K562 (cell line): ENCODE measurements at regions not wholly inside any gene's neighbourhood (a gene's known extent, or its start where the extent isn't known, plus 50 kb on each side); places are given as distances from the start of the nearest gene placed in this dataset.

Experiments used
- DACH1 ChIP-seq: fragments of 450-650 bp; IDR thresholded peaks from 2 replicates; pipeline ENCODE4 v1.6.1; 2018; ENCODE audit not compliant: partially characterized antibody
- ETV5 ChIP-seq: sonication (generic); formaldehyde crosslinking; IDR thresholded peaks from 2 replicates; pipeline ENCODE4 v1.4.0; 2020; ENCODE audit warnings: low read depth, mild to moderate bottlenecking, missing genetic modification reagents
- HMG20A ChIP-seq: fragments of 450-650 bp; formaldehyde crosslinking; conservative IDR thresholded peaks from 2 replicates; pipeline ENCODE4 v1.4.0; 2020; ENCODE audit warnings: mild to moderate bottlenecking, mixed read lengths
- RNF2 ChIP-seq: sonication (generic); IDR thresholded peaks from 2 replicates; pipeline ENCODE4 v1.6.1; 2016
- STAT5B ChIP-seq: fragments of 250-450 bp; sonication (Bioruptor Pico); IDR thresholded peaks from 2 replicates; pipeline ENCODE4 v1.8.0; 2021; ENCODE audit warnings: mild to moderate bottlenecking, inconsistent platforms
- ZNF318 ChIP-seq, 2 experiments: fragments of 450-650 bp; IDR thresholded peaks; 2 replicates each; pipeline ENCODE4 v1.6.1; 2016; ENCODE audit warnings: mild to moderate bottlenecking in 2 of 2, borderline replicate concordance in 1 of 2, low read depth in 1 of 2, moderate library complexity in 1 of 2
- ZNF76 ChIP-seq: fragments of 250-450 bp; sonication (Bioruptor Pico); IDR thresholded peaks from 2 replicates; pipeline ENCODE4 v1.4.0; 2020; ENCODE audit warnings: mild to moderate bottlenecking, moderate library complexity, borderline replicate concordance

GRCh38 chr11:115900111-115900510, 395.9 kb upstream of the CADM1 start (continued):
- TF ChIP-seq ZNF318 (IDR thresholded peaks at IDR 0.05; ENCODE audit: borderline replicate concordance in 1 of 2, low read depth in 1 of 2) (no peak), HMG20A (CRISPR knock-in tag) (no peak), STAT5B (CRISPR knock-in tag) (no peak), RNF2 (no peak), ETV5 (no peak), ZNF76 (CRISPR knock-in tag) (no peak), DACH1 (no peak)
